GM10266 (cell line): ENCODE measurements at regions not wholly inside any gene's neighbourhood (a gene's known extent, or its start where the extent isn't known, plus 50 kb on each side); places are given as distances from the start of the nearest gene placed in this dataset.

Experiments used
- DNase-seq: peaks from one replicate; pipeline ENCODE4 v3.0.0; 2012; ENCODE audit errors: extremely low spot score
- CTCF ChIP-seq: IDR thresholded peaks from 2 replicates; pipeline ENCODE4 v1.5.1; 2012; ENCODE audit warnings: mild to moderate bottlenecking, low read depth; ENCODE audit not compliant: control insufficient read depth, insufficient read depth; ENCODE audit errors: missing control alignments

- TF ChIP-seq CTCF = no peak
- DNase-seq = no peak
These were observed 163.9 kb downstream of the HIPK3 start for GRCh38 chr11:33420959-33421566.

GRCh38 chr11:33419924-33420323 is 162.7 kb downstream of the HIPK3 start:
- TF ChIP-seq CTCF = no peak
- no peak for DNase-seq

GRCh38 chr11:33417121-33417520 is 159.9 kb downstream of the HIPK3 start:
- no peak for DNase-seq
- no peak for TF ChIP-seq CTCF

- no peak for DNase-seq
These were observed 156.1 kb downstream of the HIPK3 start for GRCh38 chr11:33413301-33413700.

DNA sequence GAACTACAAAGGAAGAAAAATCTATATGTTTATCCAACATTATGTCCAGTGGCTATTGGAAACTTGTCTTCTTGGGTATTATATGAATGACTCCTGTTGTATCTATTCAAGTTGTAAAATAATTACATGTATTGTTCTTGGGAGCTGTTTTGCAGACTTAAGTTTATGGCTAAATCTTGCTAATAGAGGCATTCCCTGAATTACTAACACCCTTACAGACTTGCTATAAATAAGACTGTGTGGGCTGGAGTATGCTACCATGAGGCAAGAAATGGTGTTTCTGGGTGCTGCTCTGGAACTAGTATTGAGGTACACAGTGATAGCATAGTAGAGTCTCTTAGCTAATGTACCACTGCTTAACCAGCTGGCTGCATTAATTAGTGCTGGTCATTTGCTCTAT is 155.1 kb downstream of the HIPK3 start:
- no peak for DNase-seq

More at GRCh38 chr11:33413301-33413700, 156.1 kb downstream of the HIPK3 start:
- no peak for TF ChIP-seq CTCF

GRCh38 chr11:33411751-33412150 is 154.6 kb downstream of the HIPK3 start:
- no peak for TF ChIP-seq CTCF
- no peak for DNase-seq

More for the DNA sequence above, 155.1 kb downstream of the HIPK3 start:
- TF ChIP-seq CTCF = no peak

GRCh38 chr11:33410086-33410765 is 153.0 kb downstream of the HIPK3 start:
- TF ChIP-seq CTCF = no peak
- no peak for DNase-seq
